ENCODE measurements at regions not wholly inside any gene's neighbourhood (a gene's known extent, or its start where the extent isn't known, plus 50 kb on each side); places are given as distances from the start of the nearest gene placed in this dataset.
"Not testable (repeated sequence)": the region's sequence is repeated elsewhere in the genome, so short reads cannot be mapped to it uniquely, and the experiment has no call there.

DNA sequence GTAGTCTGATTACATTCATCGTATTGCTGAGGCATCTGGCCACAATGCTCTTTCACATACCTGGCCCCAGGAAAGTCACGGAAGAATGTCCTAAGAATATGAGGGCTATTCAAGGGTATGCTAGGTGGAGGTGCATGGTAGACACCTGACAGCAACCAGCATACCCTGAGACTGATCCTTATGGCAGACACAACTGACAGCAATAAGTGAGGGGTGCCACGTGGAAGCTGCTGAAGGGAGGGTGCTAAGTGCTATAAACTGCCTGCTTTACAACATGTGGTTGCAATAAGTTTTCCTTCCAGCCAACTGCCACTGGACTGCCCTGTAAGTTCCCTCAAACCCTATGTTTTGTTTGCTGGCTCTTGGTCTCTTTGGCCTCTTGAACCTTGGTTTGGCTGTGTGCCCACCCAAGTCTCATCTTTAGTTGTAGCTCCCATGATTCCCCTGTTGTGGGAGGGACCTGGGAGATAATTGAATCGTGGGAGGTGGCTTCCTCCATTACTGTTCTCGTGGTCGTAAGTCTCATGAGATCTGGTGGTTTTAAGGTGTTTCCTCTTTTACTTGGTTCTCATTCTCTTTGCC, 201.3 kb upstream of the MOCS1 start:
- Histone ChIP-seq H3K36me3 (no peaks in the 10 kb centered on the region), H3K27ac (no peak overlapping the region), H3K27me3 (ENCODE audit: insufficient read depth, low read depth, severe bottlenecking) (peaks cover 83% of the 10 kb centered on the region), H3K4me3 (ENCODE audit: low read depth, low read length) (no peak overlapping the region), H3K9me3 (ENCODE audit: severe bottlenecking) (peaks cover 13% of the 10 kb centered on the region)
- DNase-seq: no peak
- TF ChIP-seq, protein P1, sequence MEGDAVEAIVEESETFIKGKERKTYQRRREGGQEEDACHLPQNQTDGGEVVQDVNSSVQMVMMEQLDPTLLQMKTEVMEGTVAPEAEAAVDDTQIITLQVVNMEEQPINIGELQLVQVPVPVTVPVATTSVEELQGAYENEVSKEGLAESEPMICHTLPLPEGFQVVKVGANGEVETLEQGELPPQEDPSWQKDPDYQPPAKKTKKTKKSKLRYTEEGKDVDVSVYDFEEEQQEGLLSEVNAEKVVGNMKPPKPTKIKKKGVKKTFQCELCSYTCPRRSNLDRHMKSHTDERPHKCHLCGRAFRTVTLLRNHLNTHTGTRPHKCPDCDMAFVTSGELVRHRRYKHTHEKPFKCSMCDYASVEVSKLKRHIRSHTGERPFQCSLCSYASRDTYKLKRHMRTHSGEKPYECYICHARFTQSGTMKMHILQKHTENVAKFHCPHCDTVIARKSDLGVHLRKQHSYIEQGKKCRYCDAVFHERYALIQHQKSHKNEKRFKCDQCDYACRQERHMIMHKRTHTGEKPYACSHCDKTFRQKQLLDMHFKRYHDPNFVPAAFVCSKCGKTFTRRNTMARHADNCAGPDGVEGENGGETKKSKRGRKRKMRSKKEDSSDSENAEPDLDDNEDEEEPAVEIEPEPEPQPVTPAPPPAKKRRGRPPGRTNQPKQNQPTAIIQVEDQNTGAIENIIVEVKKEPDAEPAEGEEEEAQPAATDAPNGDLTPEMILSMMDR (IDR thresholded peaks at IDR 0.05; ENCODE audit: low read depth, low read length): no peak

DNA sequence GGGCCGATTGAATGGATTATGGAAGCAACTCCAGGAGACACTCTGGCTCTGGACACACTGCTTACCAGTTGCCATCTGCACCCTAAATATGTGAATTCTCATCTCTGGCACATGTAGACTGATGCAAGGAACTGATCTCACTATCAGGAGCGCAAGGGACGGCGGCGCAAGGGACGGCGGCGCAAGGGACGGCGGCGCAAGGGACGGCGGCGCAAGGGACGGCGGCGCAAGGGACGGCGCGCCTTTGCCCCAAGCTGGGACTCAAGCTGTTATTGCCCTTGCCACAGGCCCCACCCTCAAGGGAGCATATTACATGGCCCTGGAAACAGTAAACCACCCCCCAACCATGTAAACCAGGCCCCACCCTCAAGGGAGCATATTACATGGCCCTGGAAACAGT, 199.7 kb upstream of the MOCS1 start:
- Histone ChIP-seq H3K9me3 (ENCODE audit: severe bottlenecking) (peaks cover 13% of the 10 kb centered on the region), H3K27me3 (ENCODE audit: insufficient read depth, low read depth, severe bottlenecking) (peaks cover 82% of the 10 kb centered on the region)
- DNase-seq; H3K36me3 ChIP-seq; H3K4me3 ChIP-seq (ENCODE audit: low read depth, low read length); H3K27ac ChIP-seq: not testable (repeated sequence)

DNA sequence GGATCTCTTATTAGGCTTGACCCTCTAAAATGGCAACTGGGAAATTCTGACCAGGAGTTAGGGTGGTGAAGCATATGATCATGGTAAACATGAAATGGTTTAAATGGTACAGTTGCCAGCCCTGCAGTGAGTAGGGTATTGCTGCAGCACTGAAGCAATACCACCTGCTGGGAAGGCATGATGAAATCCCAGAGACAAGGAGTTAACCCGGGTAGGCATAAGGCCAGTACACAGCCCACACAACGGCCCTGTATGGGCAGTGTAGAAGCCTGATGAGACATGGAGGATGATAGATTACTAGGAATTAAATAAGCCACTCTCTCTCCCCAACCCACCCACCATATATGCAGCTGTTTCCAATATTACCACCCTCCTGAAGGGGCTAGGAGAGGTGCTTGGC, 197.4 kb upstream of the MOCS1 start:
- TF ChIP-seq, protein P1 (IDR thresholded peaks at IDR 0.05; ENCODE audit: low read depth, low read length): no peak
- H3K9me3 ChIP-seq (ENCODE audit: severe bottlenecking): peaks cover 13% of the 10 kb centered on the region
- H3K4me3 ChIP-seq (ENCODE audit: low read depth, low read length): no peak overlapping the region
- DNase-seq: no peak
- H3K27ac ChIP-seq: no peak overlapping the region
- no peaks in the 10 kb centered on the region for H3K36me3 ChIP-seq
- H3K27me3 ChIP-seq (ENCODE audit: insufficient read depth, low read depth, severe bottlenecking): peaks cover 76% of the 10 kb centered on the region

DNA sequence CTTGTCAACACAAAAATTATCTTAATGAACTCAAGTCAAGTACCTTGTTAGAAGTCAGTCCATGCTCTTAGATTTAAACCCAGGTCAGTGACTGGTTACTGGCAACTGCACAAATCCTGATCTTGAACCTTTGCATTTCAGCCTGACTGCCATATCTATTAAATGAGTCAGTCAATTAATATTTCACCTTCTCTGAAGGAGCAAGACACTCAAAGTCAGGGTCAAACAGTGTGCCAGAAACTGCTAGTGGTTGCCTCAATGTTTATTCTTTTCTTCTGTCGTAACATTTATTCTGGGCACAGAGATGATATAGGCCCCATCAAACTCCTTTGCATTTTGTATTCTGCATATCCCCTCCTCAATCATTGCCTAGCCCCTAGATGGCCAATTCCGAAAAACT, 193.9 kb upstream of the MOCS1 start:
- Histone ChIP-seq H3K36me3 (no peaks in the 10 kb centered on the region), H3K9me3 (ENCODE audit: severe bottlenecking) (no peaks in the 10 kb centered on the region), H3K27me3 (ENCODE audit: insufficient read depth, low read depth, severe bottlenecking) (peaks cover 62% of the 10 kb centered on the region), H3K4me3 (ENCODE audit: low read depth, low read length) (no peak overlapping the region), H3K27ac (no peak overlapping the region)
- no peak for DNase-seq
- TF ChIP-seq, protein P1 (IDR thresholded peaks at IDR 0.05; ENCODE audit: low read depth, low read length): no peak

DNA sequence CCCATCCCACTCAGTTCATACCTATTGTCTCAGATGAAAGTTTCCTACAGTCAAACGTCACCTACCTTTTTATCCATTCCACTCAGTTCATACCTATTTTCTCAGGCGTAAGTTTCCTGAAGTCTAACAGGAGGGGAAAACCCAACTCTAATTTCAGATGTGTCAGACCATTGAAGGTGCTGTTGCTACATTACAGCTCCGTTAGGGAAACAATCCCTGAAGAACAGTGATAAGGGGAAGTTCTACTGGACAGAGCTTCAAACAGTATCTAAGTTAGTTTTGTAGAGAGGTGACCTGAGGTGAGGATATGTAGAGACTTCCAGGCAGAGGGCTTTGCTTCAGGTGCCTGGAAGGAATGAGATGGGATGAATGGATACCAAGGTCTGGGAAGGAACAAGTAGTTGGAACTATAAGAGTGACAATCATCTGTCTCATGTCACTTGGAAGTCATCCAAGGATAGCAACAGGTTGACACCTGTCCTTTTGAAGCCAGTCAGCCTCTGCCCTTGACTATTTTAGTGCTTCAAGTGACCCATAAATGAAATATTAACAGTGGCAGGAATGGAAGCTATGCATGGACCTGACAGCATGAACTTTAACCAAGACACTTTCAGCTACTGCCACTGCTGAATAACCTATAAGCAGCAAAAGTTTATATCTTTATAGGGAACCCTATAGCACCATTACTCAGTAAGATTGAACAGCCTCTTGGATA, 191.6 kb upstream of the MOCS1 start:
- TF ChIP-seq, protein P1 (IDR thresholded peaks at IDR 0.05; ENCODE audit: low read depth, low read length): no peak
- Histone ChIP-seq H3K27me3 (ENCODE audit: insufficient read depth, low read depth, severe bottlenecking) (peaks cover 50% of the 10 kb centered on the region), H3K27ac (no peak overlapping the region), H3K36me3 (no peaks in the 10 kb centered on the region), H3K9me3 (ENCODE audit: severe bottlenecking) (no peaks in the 10 kb centered on the region), H3K4me3 (ENCODE audit: low read depth, low read length) (no peak overlapping the region)
- DNase-seq: no peak

DNA sequence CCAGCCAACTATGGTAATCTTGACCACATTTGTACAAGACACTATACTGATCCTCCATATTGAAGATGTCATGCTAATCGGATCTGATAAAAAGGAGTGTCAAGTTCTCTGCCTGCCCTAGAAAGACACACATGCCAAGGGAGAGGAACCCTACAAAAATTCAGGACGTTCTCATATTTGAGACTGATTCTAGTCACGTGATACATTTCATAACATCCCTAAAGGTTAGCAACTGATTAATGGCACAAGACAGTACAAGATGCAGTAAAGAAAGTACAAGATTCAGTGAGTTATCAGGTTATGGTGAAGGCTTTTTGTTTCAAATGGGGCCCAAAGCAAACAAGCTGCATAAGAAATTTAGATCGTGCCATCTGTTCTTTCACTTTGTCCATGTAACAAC, 190.7 kb upstream of the MOCS1 start:
- no peaks in the 10 kb centered on the region for H3K9me3 ChIP-seq (ENCODE audit: severe bottlenecking)
- TF ChIP-seq, protein P1 (IDR thresholded peaks at IDR 0.05; ENCODE audit: low read depth, low read length): no peak
- no peak for DNase-seq

More for the DNA sequence above, 190.7 kb upstream of the MOCS1 start:
- Histone ChIP-seq H3K36me3 (no peaks in the 10 kb centered on the region), H3K27me3 (ENCODE audit: insufficient read depth, low read depth, severe bottlenecking) (peaks cover 45% of the 10 kb centered on the region), H3K27ac (no peak overlapping the region), H3K4me3 (ENCODE audit: low read depth, low read length) (no peak overlapping the region)
